ENCODE measurements at regions not wholly inside any gene's neighbourhood (a gene's known extent, or its start where the extent isn't known, plus 50 kb on each side); places are given as distances from the start of the nearest gene placed in this dataset.

- no peak for DNase-seq
These were observed 77.6 kb downstream of the RIPK4 start for GRCh38 chr21:41689289-41689583.

GRCh38 chr21:41687633-41688032 lies 79.2 kb downstream of the RIPK4 start:
- DNase-seq = no peak

GRCh38 chr21:41686664-41687063 lies 80.2 kb downstream of the RIPK4 start:
- DNase-seq = no peak

- DNase-seq = no peak
These were observed 81.2 kb downstream of the RIPK4 start for GRCh38 chr21:41685511-41686149.

- no peak for DNase-seq
These were observed 82.2 kb downstream of the RIPK4 start for GRCh38 chr21:41684381-41685245.

GRCh38 chr21:41683815-41684214 lies 83.0 kb downstream of the RIPK4 start:
- DNase-seq = no peak

- no peak for DNase-seq
These were observed 84.1 kb downstream of the RIPK4 start for GRCh38 chr21:41682719-41683179.

- no peak for DNase-seq
These were observed 84.7 kb downstream of the RIPK4 start for GRCh38 chr21:41681939-41682718.

- DNase-seq = no peak
These were observed 85.5 kb downstream of the RIPK4 start for GRCh38 chr21:41681348-41681801.

GRCh38 chr21:41680444-41681347 lies 86.2 kb downstream of the RIPK4 start:
- no peak for DNase-seq

- peak; percentile 87 for DNase-seq
These were observed 87.9 kb downstream of the RIPK4 start for GRCh38 chr21:41678924-41679318.

GRCh38 chr21:41678016-41678923 lies 88.6 kb downstream of the RIPK4 start:
- no peak for DNase-seq

GRCh38 chr21:41677671-41678015 lies 89.2 kb downstream of the RIPK4 start:
- no peak for DNase-seq

GRCh38 chr21:41676198-41676597 lies 90.7 kb downstream of the RIPK4 start:
- no peak for DNase-seq

- no peak for DNase-seq
These were observed 91.3 kb downstream of the RIPK4 start for GRCh38 chr21:41675574-41675973.

GRCh38 chr21:41674402-41674801 lies 92.5 kb downstream of the RIPK4 start:
- no peak for DNase-seq

- DNase-seq = no peak
These were observed 93.1 kb downstream of the RIPK4 start for GRCh38 chr21:41673596-41674335.

- no peak for DNase-seq
These were observed 93.8 kb downstream of the RIPK4 start for GRCh38 chr21:41673071-41673470.

GRCh38 chr21:41672543-41672915 lies 94.3 kb downstream of the RIPK4 start:
- no peak for DNase-seq

GRCh38 chr21:41671859-41672542 lies 94.9 kb downstream of the RIPK4 start:
- peak; percentile 33 for DNase-seq
